ENCODE measurements at regions not wholly inside any gene's neighbourhood (a gene's known extent, or its start where the extent isn't known, plus 50 kb on each side); places are given as distances from the start of the nearest gene placed in this dataset.

GRCh38 chr22:49181431-49181830 lies 646.2 kb downstream of the BRD1 start:
- TF ChIP-seq CTCF (IDR thresholded peaks at IDR 0.05), result no peak
- no peak for TF ChIP-seq POLR2A (IDR thresholded peaks at IDR 0.05)
- WGBS, 4 donors, result 83 to 86% (median 85%) methylated on average over 10 to 13 of the region's 13 CpGs
- no peak for DNase-seq
- no peaks in the 10 kb centered on the region for H3K9me3 ChIP-seq (replicated peaks in 1 of 3)
- H3K4me1 ChIP-seq (replicated peaks in 1 of 2), result no peaks in the 10 kb centered on the region
- intact Hi-C loops (cut with DNase I), result no loop called here
- no peaks in the 10 kb centered on the region for H3K27me3 ChIP-seq
- H3K27ac ChIP-seq, result no peak overlapping the region
- H3K4me3 ChIP-seq, result no peak overlapping the region
- no peaks in the 10 kb centered on the region for H3K36me3 ChIP-seq (replicated peaks in 1 of 2)

GRCh38 chr22:49180683-49181024 lies 647.0 kb downstream of the BRD1 start:
- H3K27ac ChIP-seq, result no peak overlapping the region
- H3K4me3 ChIP-seq, result no peak overlapping the region
- DNase-seq, result no peak
- intact Hi-C loops (cut with DNase I), result no loop called here
- TF ChIP-seq CTCF (IDR thresholded peaks at IDR 0.05), result no peak
- no peak for TF ChIP-seq POLR2A (IDR thresholded peaks at IDR 0.05)
- 56 to 59% (median 57%) methylated on average over 7 of the region's 7 CpGs for WGBS, 4 donors
- H3K4me1 ChIP-seq (replicated peaks in 1 of 2), result no peaks in the 10 kb centered on the region
- no peaks in the 10 kb centered on the region for H3K9me3 ChIP-seq (replicated peaks in 1 of 3)
- H3K27me3 ChIP-seq, result no peaks in the 10 kb centered on the region
- no peaks in the 10 kb centered on the region for H3K36me3 ChIP-seq (replicated peaks in 1 of 2)

GRCh38 chr22:49179886-49180682 lies 647.6 kb downstream of the BRD1 start:
- no peak for TF ChIP-seq CTCF (IDR thresholded peaks at IDR 0.05)
- TF ChIP-seq POLR2A (IDR thresholded peaks at IDR 0.05), result no peak
- H3K27me3 ChIP-seq, result no peaks in the 10 kb centered on the region
- 63 to 75% (median 73%) methylated on average over 11 to 19 of the region's 19 CpGs for WGBS, 4 donors
- H3K9me3 ChIP-seq (replicated peaks in 1 of 3), result no peaks in the 10 kb centered on the region
- no peak overlapping the region for H3K4me3 ChIP-seq
- H3K36me3 ChIP-seq (replicated peaks in 1 of 2), result no peaks in the 10 kb centered on the region
- intact Hi-C loops (cut with DNase I), result no loop called here
- no peak overlapping the region for H3K27ac ChIP-seq
- H3K4me1 ChIP-seq (replicated peaks in 1 of 2), result no peaks in the 10 kb centered on the region
- DNase-seq, result no peak

- H3K36me3 ChIP-seq (replicated peaks in 1 of 2), result no peaks in the 10 kb centered on the region
- no peak overlapping the region for H3K27ac ChIP-seq
- H3K9me3 ChIP-seq (replicated peaks in 1 of 3), result no peaks in the 10 kb centered on the region
- WGBS, 4 donors, result 83 to 90% (median 84%) methylated on average over 16 to 18 of the region's 18 CpGs
- no peak for DNase-seq
- intact Hi-C loops (cut with DNase I), result no loop called here
- no peak overlapping the region for H3K4me3 ChIP-seq
- H3K4me1 ChIP-seq (replicated peaks in 1 of 2), result no peaks in the 10 kb centered on the region
- TF ChIP-seq POLR2A (IDR thresholded peaks at IDR 0.05) (no peak), CTCF (IDR thresholded peaks at IDR 0.05) (no peak)
- H3K27me3 ChIP-seq, result no peaks in the 10 kb centered on the region
These were observed 648.5 kb downstream of the BRD1 start for GRCh38 chr22:49179175-49179574.

All from adrenal gland (tissue), 9 donors.